ENCODE measurements at regions not wholly inside any gene's neighbourhood (a gene's known extent, or its start where the extent isn't known, plus 50 kb on each side); places are given as distances from the start of the nearest gene placed in this dataset.

DNA sequence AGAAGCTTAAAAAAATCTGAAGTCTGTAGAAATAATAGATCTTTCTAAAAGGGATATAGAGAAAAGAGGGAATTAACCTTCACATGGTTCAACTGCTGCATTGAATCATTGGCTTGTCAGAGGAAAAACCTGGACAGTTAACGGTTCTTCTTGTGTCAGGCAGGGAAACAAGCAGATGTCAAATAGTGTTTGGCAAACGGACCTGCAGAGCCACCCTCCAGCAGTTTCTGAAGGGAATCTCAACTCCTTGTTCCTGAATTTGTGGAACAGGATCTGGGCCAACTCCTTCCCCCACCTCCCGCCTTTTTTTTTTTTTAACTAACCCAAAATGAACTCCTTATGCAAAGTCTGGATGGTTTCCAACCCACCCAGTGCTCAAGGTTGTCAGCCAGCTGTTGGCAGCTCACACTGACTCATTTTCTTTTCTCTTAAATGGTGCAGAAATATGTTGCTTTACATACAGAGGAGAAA is 187.3 kb downstream of the CAND1 start:
- FAIRE-seq, result no peak
- Histone ChIP-seq H3K4me3 (replicated peaks in 1 of 3; ENCODE audit: insufficient read depth in 1 of 3, low read depth in 1 of 3, low read length in 3 of 3) (no peak overlapping the region), H3K9me1 (replicated peaks; ENCODE audit: control insufficient read depth, extremely low read depth, insufficient read depth, low read length) (no peaks in the 10 kb centered on the region), H3K4me1 (ENCODE audit: control insufficient read depth, extremely low read depth, insufficient read depth, low read length) (no peaks in the 10 kb centered on the region), H3K79me2 (ENCODE audit: control insufficient read depth, insufficient read depth, low read length) (no peaks in the 10 kb centered on the region), H3K27ac (ENCODE audit: insufficient read depth, low read depth, low read length) (no peak overlapping the region), H3K27me3 (ENCODE audit: control insufficient read depth in 2 of 2, insufficient read depth in 2 of 2, low read length in 2 of 2) (no peaks in the 10 kb centered on the region), H2AFZ (ENCODE audit: low read depth, low read length) (no peak overlapping the region), H3K9me3 (replicated peaks; ENCODE audit: control insufficient read depth, insufficient read depth, low read length) (no peaks in the 10 kb centered on the region), H3K9ac (replicated peaks; ENCODE audit: extremely low read depth, insufficient read depth, low read length) (no peak overlapping the region), H4K20me1 (replicated peaks; ENCODE audit: control insufficient read depth, extremely low read depth, insufficient read depth, low read length) (no peaks in the 10 kb centered on the region), H3K36me3 (ENCODE audit: control insufficient read depth in 2 of 2, extremely low read depth in 1 of 2, insufficient read depth in 2 of 2, low read length in 2 of 2) (no peaks in the 10 kb centered on the region), H3K4me2 (ENCODE audit: insufficient read depth, low read length) (no peak overlapping the region)
- intact Hi-C loops (cut with micrococcal nuclease) (no loop called here), dilution Hi-C loops (cut with MboI; ENCODE audit: extremely low pct_ligation_motif_present, low sequenced_read_pairs) (no loop called here)
- no TSS peak for BruUV-seq (replicated peaks)
- POLR2A ChIA-PET, result no interaction called here
- no peak for TF ChIP-seq POLR2A (IDR thresholded peaks at IDR 0.05; ENCODE audit: low read depth, low read length)
- no peak for TF ChIP-seq MYC (IDR thresholded peaks at IDR 0.05; ENCODE audit: low read depth, low read length)
- TF ChIP-seq, protein P1, sequence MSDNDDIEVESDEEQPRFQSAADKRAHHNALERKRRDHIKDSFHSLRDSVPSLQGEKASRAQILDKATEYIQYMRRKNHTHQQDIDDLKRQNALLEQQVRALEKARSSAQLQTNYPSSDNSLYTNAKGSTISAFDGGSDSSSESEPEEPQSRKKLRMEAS (IDR thresholded peaks at IDR 0.05; ENCODE audit: insufficient read depth, insufficient read length), result no peak
- TF ChIP-seq GATA2 (IDR thresholded peaks at IDR 0.05; ENCODE audit: insufficient read depth, insufficient read length, low read depth, low read length), result no peak
- no peak for TF ChIP-seq EZH2 (IDR thresholded peaks at IDR 0.05; ENCODE audit: borderline replicate concordance, low read depth, low read length, severe bottlenecking)
- TF ChIP-seq, protein P2, sequence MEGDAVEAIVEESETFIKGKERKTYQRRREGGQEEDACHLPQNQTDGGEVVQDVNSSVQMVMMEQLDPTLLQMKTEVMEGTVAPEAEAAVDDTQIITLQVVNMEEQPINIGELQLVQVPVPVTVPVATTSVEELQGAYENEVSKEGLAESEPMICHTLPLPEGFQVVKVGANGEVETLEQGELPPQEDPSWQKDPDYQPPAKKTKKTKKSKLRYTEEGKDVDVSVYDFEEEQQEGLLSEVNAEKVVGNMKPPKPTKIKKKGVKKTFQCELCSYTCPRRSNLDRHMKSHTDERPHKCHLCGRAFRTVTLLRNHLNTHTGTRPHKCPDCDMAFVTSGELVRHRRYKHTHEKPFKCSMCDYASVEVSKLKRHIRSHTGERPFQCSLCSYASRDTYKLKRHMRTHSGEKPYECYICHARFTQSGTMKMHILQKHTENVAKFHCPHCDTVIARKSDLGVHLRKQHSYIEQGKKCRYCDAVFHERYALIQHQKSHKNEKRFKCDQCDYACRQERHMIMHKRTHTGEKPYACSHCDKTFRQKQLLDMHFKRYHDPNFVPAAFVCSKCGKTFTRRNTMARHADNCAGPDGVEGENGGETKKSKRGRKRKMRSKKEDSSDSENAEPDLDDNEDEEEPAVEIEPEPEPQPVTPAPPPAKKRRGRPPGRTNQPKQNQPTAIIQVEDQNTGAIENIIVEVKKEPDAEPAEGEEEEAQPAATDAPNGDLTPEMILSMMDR (IDR thresholded peaks at IDR 0.05; ENCODE audit: extremely low read depth in 1 of 2, insufficient read depth in 1 of 2, low read depth in 1 of 2, low read length in 2 of 2), result no peak
- TF ChIP-seq POLR2AphosphoS5 (IDR thresholded peaks at IDR 0.05; ENCODE audit: insufficient read depth, low read depth, low read length), result no peak
- TF ChIP-seq FOS (IDR thresholded peaks at IDR 0.05; ENCODE audit: borderline replicate concordance, insufficient read depth, low read length), result no peak
- TF ChIP-seq JUN (IDR thresholded peaks at IDR 0.05; ENCODE audit: borderline replicate concordance, insufficient read depth, insufficient read length, low read depth), result no peak
- DNase-seq (ENCODE audit: low read depth, low spot score), result no peak
- CTCF ChIA-PET, result no interaction called here
